ENCODE measurements at regions not wholly inside any gene's neighbourhood (a gene's known extent, or its start where the extent isn't known, plus 50 kb on each side); places are given as distances from the start of the nearest gene placed in this dataset.

DNA sequence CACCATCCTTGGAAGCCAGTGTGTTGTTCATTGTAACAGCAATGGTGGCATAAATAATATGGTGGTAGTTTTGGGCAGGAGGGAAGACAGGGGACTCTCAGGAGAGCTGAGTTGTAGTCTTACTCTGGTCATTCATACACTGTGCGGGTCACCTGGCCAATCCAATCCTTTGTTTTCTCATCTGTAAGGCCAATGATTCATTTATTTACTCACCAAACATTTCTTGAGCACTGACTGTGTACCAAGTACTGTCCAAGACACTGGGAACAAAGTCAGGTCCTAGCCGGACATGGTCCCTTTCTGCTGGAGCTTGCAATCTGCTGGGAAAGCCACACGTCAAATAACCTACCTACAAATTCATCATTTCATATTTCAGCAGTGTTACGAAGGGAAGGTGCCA lies 302.7 kb downstream of the CYP26B1 start:
- DNase-seq (ENCODE audit: low read depth, low spot score) (no peak), ATAC-seq (no peak)
- Histone ChIP-seq H3K9me3 (ENCODE audit: control insufficient read depth, insufficient read depth, low read depth, low read length) (no peaks in the 10 kb centered on the region), H3K27me3 (ENCODE audit: control insufficient read depth, insufficient read depth, low read length) (no peaks in the 10 kb centered on the region), H3K4me1 (ENCODE audit: control insufficient read depth, insufficient read depth, low read length) (no peaks in the 10 kb centered on the region), H3K27ac (ENCODE audit: low read length) (no peak overlapping the region), H3K36me3 (ENCODE audit: control insufficient read depth, insufficient read depth, low read length) (no peaks in the 10 kb centered on the region), H3K4me3 (ENCODE audit: low read depth in 2 of 2, low read length in 2 of 2) (no peak overlapping the region)
- CTCF ChIA-PET = no interaction called here
- in situ Hi-C loops (cut with HindIII; ENCODE audit: low pct_unique_long_range_greater_than_20kb, low sequenced_read_pairs) (no loop called here), intact Hi-C loops (cut with micrococcal nuclease; ENCODE audit: unreplicated experiment) (no loop called here)
- TF ChIP-seq SIN3A (IDR thresholded peaks at IDR 0.05; ENCODE audit: borderline replicate concordance, insufficient read depth, low read depth, low read length) (no peak), TCF7L2 (IDR thresholded peaks at IDR 0.05; ENCODE audit: low read depth, low read length) (no peak), POLR2AphosphoS5 (IDR thresholded peaks at IDR 0.05; ENCODE audit: low read depth, low read length) (no peak), REST (IDR thresholded peaks at IDR 0.05; ENCODE audit: insufficient read depth in 1 of 2, low read depth in 2 of 2, low read length in 1 of 2) (no peak)
- TF ChIP-seq, protein P1, sequence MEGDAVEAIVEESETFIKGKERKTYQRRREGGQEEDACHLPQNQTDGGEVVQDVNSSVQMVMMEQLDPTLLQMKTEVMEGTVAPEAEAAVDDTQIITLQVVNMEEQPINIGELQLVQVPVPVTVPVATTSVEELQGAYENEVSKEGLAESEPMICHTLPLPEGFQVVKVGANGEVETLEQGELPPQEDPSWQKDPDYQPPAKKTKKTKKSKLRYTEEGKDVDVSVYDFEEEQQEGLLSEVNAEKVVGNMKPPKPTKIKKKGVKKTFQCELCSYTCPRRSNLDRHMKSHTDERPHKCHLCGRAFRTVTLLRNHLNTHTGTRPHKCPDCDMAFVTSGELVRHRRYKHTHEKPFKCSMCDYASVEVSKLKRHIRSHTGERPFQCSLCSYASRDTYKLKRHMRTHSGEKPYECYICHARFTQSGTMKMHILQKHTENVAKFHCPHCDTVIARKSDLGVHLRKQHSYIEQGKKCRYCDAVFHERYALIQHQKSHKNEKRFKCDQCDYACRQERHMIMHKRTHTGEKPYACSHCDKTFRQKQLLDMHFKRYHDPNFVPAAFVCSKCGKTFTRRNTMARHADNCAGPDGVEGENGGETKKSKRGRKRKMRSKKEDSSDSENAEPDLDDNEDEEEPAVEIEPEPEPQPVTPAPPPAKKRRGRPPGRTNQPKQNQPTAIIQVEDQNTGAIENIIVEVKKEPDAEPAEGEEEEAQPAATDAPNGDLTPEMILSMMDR (IDR thresholded peaks at IDR 0.05) = no peak
- POLR2A ChIA-PET = no interaction called here
- BruUV-seq (replicated peaks) = no TSS peak

DNA sequence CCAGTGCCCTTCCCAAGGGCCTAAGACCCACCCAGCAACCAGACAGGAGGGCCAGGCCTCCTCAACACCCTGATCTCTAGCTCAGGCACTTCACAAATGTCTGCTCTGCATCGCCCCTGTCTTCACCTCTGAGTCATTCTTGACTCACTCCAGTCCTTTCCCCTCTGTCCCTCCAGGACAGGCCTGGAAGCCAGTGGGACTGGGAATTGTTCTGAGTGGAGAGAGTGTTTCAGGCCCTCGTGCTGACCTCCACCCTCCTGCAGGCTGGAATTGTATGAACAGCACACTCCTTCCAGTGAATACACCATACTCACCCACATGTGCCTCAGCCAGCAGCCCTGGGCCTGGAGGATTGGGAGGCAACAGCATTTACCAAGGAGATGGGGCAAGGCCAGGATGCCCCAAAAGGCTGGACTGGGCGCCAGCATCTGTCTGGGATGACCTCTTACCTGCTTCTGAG lies 304.2 kb downstream of the CYP26B1 start:
- in situ Hi-C loops (cut with HindIII; ENCODE audit: low pct_unique_long_range_greater_than_20kb, low sequenced_read_pairs) = no loop called here
- TF ChIP-seq TCF7L2 (IDR thresholded peaks at IDR 0.05; ENCODE audit: low read depth, low read length) (no peak), SIN3A (IDR thresholded peaks at IDR 0.05; ENCODE audit: borderline replicate concordance, insufficient read depth, low read depth, low read length) (no peak), REST (IDR thresholded peaks at IDR 0.05; ENCODE audit: insufficient read depth in 1 of 2, low read depth in 2 of 2, low read length in 1 of 2) (no peak), POLR2AphosphoS5 (IDR thresholded peaks at IDR 0.05; ENCODE audit: low read depth, low read length) (no peak)
- TF ChIP-seq, protein P1 (IDR thresholded peaks at IDR 0.05) = no peak
- Histone ChIP-seq H3K27ac (ENCODE audit: low read length) (no peak overlapping the region), H3K36me3 (ENCODE audit: control insufficient read depth, insufficient read depth, low read length) (no peaks in the 10 kb centered on the region), H3K9me3 (ENCODE audit: control insufficient read depth, insufficient read depth, low read depth, low read length) (no peaks in the 10 kb centered on the region), H3K4me1 (ENCODE audit: control insufficient read depth, insufficient read depth, low read length) (no peaks in the 10 kb centered on the region), H3K27me3 (ENCODE audit: control insufficient read depth, insufficient read depth, low read length) (no peaks in the 10 kb centered on the region), H3K4me3 (ENCODE audit: low read depth in 2 of 2, low read length in 2 of 2) (no peak overlapping the region)
- DNase-seq (ENCODE audit: low read depth, low spot score) (no peak), ATAC-seq (peak; percentile 69; the same call in 1 of the 2 replicates)
- ChIA-PET CTCF (no interaction called here), POLR2A (no interaction called here)
- no TSS peak for BruUV-seq (replicated peaks)
- intact Hi-C loops (cut with micrococcal nuclease; ENCODE audit: unreplicated experiment) = no loop called here
